AG10803 (cell line): ENCODE measurements at regions not wholly inside any gene's neighbourhood (a gene's known extent, or its start where the extent isn't known, plus 50 kb on each side); places are given as distances from the start of the nearest gene placed in this dataset.

Source experiments
- DNase-seq: peaks from one replicate; pipeline ENCODE4 v3.0.0; 2010; ENCODE audit warnings: low read depth
- H3K4me3 ChIP-seq: 2 replicates; pipeline ENCODE4 v1.5.1; 2011; ENCODE audit warnings: mild to moderate bottlenecking, low read length, control low read depth
- CTCF ChIP-seq: conservative IDR thresholded peaks from 2 replicates; pipeline ENCODE4 v1.5.1; 2011; ENCODE audit warnings: mild to moderate bottlenecking, low read length, control low read depth, inconsistent platforms

GRCh38 chr5:118778941-118779340 lies 209.4 kb downstream of the DTWD2 start:
- DNase-seq, result no peak
- no peak for TF ChIP-seq CTCF
- no peak overlapping the region for H3K4me3 ChIP-seq

- TF ChIP-seq CTCF, result no peak
- H3K4me3 ChIP-seq, result no peak overlapping the region
- no peak for DNase-seq
Observed at GRCh38 chr5:118777189-118777736, 211.1 kb downstream of the DTWD2 start.

- TF ChIP-seq CTCF, result no peak
Observed at GRCh38 chr5:118776755-118777154, 211.6 kb downstream of the DTWD2 start.

GRCh38 chr5:118775790-118776499 lies 212.4 kb downstream of the DTWD2 start:
- no peak for DNase-seq
- no peak overlapping the region for H3K4me3 ChIP-seq
- no peak for TF ChIP-seq CTCF

More at GRCh38 chr5:118776755-118777154, 211.6 kb downstream of the DTWD2 start:
- DNase-seq, result no peak
- no peak overlapping the region for H3K4me3 ChIP-seq

GRCh38 chr5:118768607-118769175 lies 219.7 kb downstream of the DTWD2 start:
- no peak for DNase-seq
- no peak overlapping the region for H3K4me3 ChIP-seq
- no peak for TF ChIP-seq CTCF

- no peak for DNase-seq
- H3K4me3 ChIP-seq, result no peak overlapping the region
- TF ChIP-seq CTCF, result no peak
Observed at GRCh38 chr5:118762291-118762690, 226.1 kb downstream of the DTWD2 start.

- TF ChIP-seq CTCF, result no peak
- no peak for DNase-seq
- H3K4me3 ChIP-seq, result no peak overlapping the region
Observed at GRCh38 chr5:118761814-118762213, 226.5 kb downstream of the DTWD2 start.
